Endothelial cell (in vitro differentiated cells): ENCODE measurements at regions not wholly inside any gene's neighbourhood (a gene's known extent, or its start where the extent isn't known, plus 50 kb on each side); places are given as distances from the start of the nearest gene placed in this dataset.
"Not testable (repeated sequence)": the region's sequence is repeated elsewhere in the genome, so short reads cannot be mapped to it uniquely, and the experiment has no call there.

Experiments used
- DNase-seq: peaks from one replicate; pipeline ENCODE4 v3.0.0; 2021; ENCODE audit warnings: low spot score
- H3K27ac Mint-ChIP-seq: one replicate; pipeline ENCODE4 v1.8.0; 2021; ENCODE audit warnings: mixed read lengths, inconsistent platforms; ENCODE audit not compliant: unreplicated experiment
- H3K27me3 Mint-ChIP-seq: one replicate; pipeline ENCODE4 v1.8.0; 2021; ENCODE audit warnings: mild to moderate bottlenecking, moderate library complexity, mixed read lengths, inconsistent platforms; ENCODE audit not compliant: unreplicated experiment
- H3K36me3 Mint-ChIP-seq: one replicate; pipeline ENCODE4 v1.8.0; 2021; ENCODE audit warnings: mild to moderate bottlenecking, low read depth, mixed read lengths, inconsistent platforms; ENCODE audit not compliant: unreplicated experiment
- H3K4me1 Mint-ChIP-seq: one replicate; pipeline ENCODE4 v1.8.0; 2021; ENCODE audit warnings: mild to moderate bottlenecking, mixed read lengths, inconsistent platforms; ENCODE audit not compliant: unreplicated experiment
- H3K4me3 Mint-ChIP-seq: one replicate; pipeline ENCODE4 v1.8.0; 2021; ENCODE audit warnings: mild to moderate bottlenecking, mixed read lengths, inconsistent platforms; ENCODE audit not compliant: unreplicated experiment
- H3K9me3 Mint-ChIP-seq: one replicate; pipeline ENCODE4 v1.8.0; 2021; ENCODE audit warnings: mixed read lengths, inconsistent platforms; ENCODE audit not compliant: unreplicated experiment
- CTCF ChIP-seq: fragments of 200-600 bp; sonication (generic); IDR thresholded peaks from one replicate; pipeline ENCODE4 v1.5.0; 2021; ENCODE audit warnings: antibody characterized with exemption; ENCODE audit not compliant: unreplicated experiment

- no peaks in the 10 kb centered on the region for H3K27me3 Mint-ChIP-seq
- TF ChIP-seq CTCF, result no peak
- H3K27ac Mint-ChIP-seq, result no peak overlapping the region
- H3K4me1 Mint-ChIP-seq, result no peaks in the 10 kb centered on the region
- H3K36me3 Mint-ChIP-seq, result no peaks in the 10 kb centered on the region
- H3K4me3 Mint-ChIP-seq, result no peak overlapping the region
- DNase-seq, result no peak
- H3K9me3 Mint-ChIP-seq, result no peaks in the 10 kb centered on the region
Observed at GRCh38 chr4:115562506-115562905, 449.1 kb upstream of the NDST4 start.

GRCh38 chr4:115548123-115548522 is 434.7 kb upstream of the NDST4 start:
- no peaks in the 10 kb centered on the region for H3K9me3 Mint-ChIP-seq
- no peaks in the 10 kb centered on the region for H3K27me3 Mint-ChIP-seq
- DNase-seq, result no peak
- no peak overlapping the region for H3K4me3 Mint-ChIP-seq
- no peaks in the 10 kb centered on the region for H3K36me3 Mint-ChIP-seq
- H3K27ac Mint-ChIP-seq, result no peak overlapping the region
- H3K4me1 Mint-ChIP-seq, result no peaks in the 10 kb centered on the region
- TF ChIP-seq CTCF, result no peak

- Mint-ChIP-seq H3K27ac (no peak overlapping the region), H3K36me3 (no peaks in the 10 kb centered on the region)
- DNase-seq, result no peak
Observed at GRCh38 chr4:115537387-115537786, 424.0 kb upstream of the NDST4 start.

GRCh38 chr4:115529126-115529525 is 415.7 kb upstream of the NDST4 start:
- no peaks in the 10 kb centered on the region for H3K36me3 Mint-ChIP-seq
- H3K9me3 Mint-ChIP-seq, result no peaks in the 10 kb centered on the region
- H3K27me3 Mint-ChIP-seq, result no peaks in the 10 kb centered on the region
- TF ChIP-seq CTCF, result no peak
- DNase-seq, result no peak
- H3K27ac Mint-ChIP-seq, result no peak overlapping the region
- H3K4me3 Mint-ChIP-seq, result no peak overlapping the region
- H3K4me1 Mint-ChIP-seq, result no peaks in the 10 kb centered on the region

More at GRCh38 chr4:115537387-115537786, 424.0 kb upstream of the NDST4 start:
- no peak for TF ChIP-seq CTCF
- H3K4me1 Mint-ChIP-seq, result no peaks in the 10 kb centered on the region
- no peaks in the 10 kb centered on the region for H3K9me3 Mint-ChIP-seq
- no peak overlapping the region for H3K4me3 Mint-ChIP-seq
- H3K27me3 Mint-ChIP-seq, result no peaks in the 10 kb centered on the region

GRCh38 chr4:115519476-115519875 is 406.1 kb upstream of the NDST4 start:
- not testable (repeated sequence) for DNase-seq, H3K36me3 Mint-ChIP-seq, H3K4me1 Mint-ChIP-seq, H3K4me3 Mint-ChIP-seq, H3K27ac Mint-ChIP-seq, H3K9me3 Mint-ChIP-seq, H3K27me3 Mint-ChIP-seq

GRCh38 chr4:115515772-115516171 is 402.4 kb upstream of the NDST4 start:
- no peak for DNase-seq
- Mint-ChIP-seq H3K9me3 (no peaks in the 10 kb centered on the region), H3K36me3 (no peaks in the 10 kb centered on the region), H3K4me3 (no peak overlapping the region), H3K4me1 (peaks cover 2% of the 10 kb centered on the region), H3K27me3 (peaks cover 1% of the 10 kb centered on the region), H3K27ac (no peak overlapping the region)
- no peak for TF ChIP-seq CTCF
